HepG2 (cell line): ENCODE measurements at regions not wholly inside any gene's neighbourhood (a gene's known extent, or its start where the extent isn't known, plus 50 kb on each side); places are given as distances from the start of the nearest gene placed in this dataset.

ENCODE experiments used
- ATAC-seq: fragments of 200-7000 bp; cut with Tn5 transposase; 3 replicates; pipeline ENCODE4 v1.9.1; 2020; ENCODE audit warnings: mild to moderate bottlenecking, moderate library complexity
- BruUV-seq: library from RNA; stranded (reverse); fragments of 400-500 nt; replicated peaks from 2 replicates; lab custom pipeline; 2021; lab: Mats Ljungman, UMichigan
- CTCF ChIA-PET: fragments of 300-600 bp; formaldehyde crosslinking; extraction: SDS; loops from one replicate; lab custom pipeline; 2021; ENCODE audit warnings: low total read pairs, inconsistent platforms, low intra/inter-chr PET ratio; lab: Yijun Ruan, JAX
- POLR2A ChIA-PET: fragments of 350-600 bp; sonication (Branson Sonifier 250); formaldehyde crosslinking; loops from one replicate; lab custom pipeline; 2020; ENCODE audit warnings: antibody characterized with exemption, inconsistent platforms; lab: Yijun Ruan, JAX
- DNase-seq: peaks from one replicate; pipeline ENCODE4 v3.0.0-alpha.2; 2015; ENCODE audit warnings: low spot score
- FAIRE-seq: peaks from 3 replicates; lab custom pipeline; 2011; peaks lifted over from hg19 to GRCh38; lab: Jason Lieb, UNC
- H2AFZ ChIP-seq: one replicate; pipeline ENCODE4 v1.6.1; 2011; ENCODE audit warnings: low read length, inconsistent platforms
- H3K27ac ChIP-seq: fragments of 300-600 bp; 3 replicates; pipeline ENCODE4 v1.8.0; 2011; ENCODE audit warnings: mixed run types, mild to moderate bottlenecking, mixed read lengths, low read length, inconsistent platforms; ENCODE audit not compliant: insufficient read depth; ENCODE audit errors: extremely low read length
- H3K27me3 ChIP-seq, 2 experiments: fragments of 200-600 bp in 1 of 2; 2 replicates in 1 of 2; 3 replicates in 1 of 2; pipeline versions ENCODE4 v1.6.0 to v1.8.0; 2011; ENCODE audit warnings: low read length in 2 of 2, mild to moderate bottlenecking in 2 of 2, moderate library complexity in 2 of 2, inconsistent platforms in 1 of 2; ENCODE audit not compliant: insufficient read depth in 2 of 2, control insufficient read depth in 1 of 2
- H3K36me3 ChIP-seq, 2 experiments: fragments of 200-600 bp in 1 of 2; replicated peaks in 1 of 2; 2 replicates in 1 of 2; 3 replicates in 1 of 2; pipeline versions ENCODE4 v1.5.1 to v1.8.0; 2011; ENCODE audit warnings: low read length in 2 of 2, inconsistent platforms in 1 of 2; ENCODE audit not compliant: insufficient read depth in 2 of 2, control insufficient read depth in 1 of 2
- H3K4me1 ChIP-seq: 2 replicates; pipeline ENCODE4 v1.5.1; 2012; ENCODE audit warnings: low read length, inconsistent platforms; ENCODE audit not compliant: insufficient read depth
- H3K4me2 ChIP-seq: 2 replicates; pipeline ENCODE4 v1.6.0; 2011; ENCODE audit warnings: low read depth, low read length, inconsistent platforms
- H3K4me3 ChIP-seq, 3 experiments: fragments of 200-600 bp in 1 of 3; sonication (generic), shearing (Covaris generic) in 1 of 3; replicated peaks in 1 of 3; 2 replicates each; pipeline ENCODE4 v1.5.1; 2011 to 2016; ENCODE audit warnings: low read length in 3 of 3, inconsistent platforms in 2 of 3, low read depth in 2 of 3, mild to moderate bottlenecking in 2 of 3, control low read depth in 1 of 3, mixed read lengths in 1 of 3; ENCODE audit not compliant: insufficient read depth in 1 of 3
- H3K79me2 ChIP-seq: one replicate; pipeline ENCODE4 v1.6.1; 2011; ENCODE audit warnings: low read length, inconsistent platforms; ENCODE audit not compliant: insufficient read depth
- H3K9ac ChIP-seq: 2 replicates; pipeline ENCODE4 v1.6.0; 2011; ENCODE audit warnings: mild to moderate bottlenecking, low read depth, low read length, inconsistent platforms; ENCODE audit not compliant: insufficient read depth
- H3K9me3 ChIP-seq: 2 replicates; pipeline ENCODE4 v1.5.1; 2012; ENCODE audit warnings: mild to moderate bottlenecking, low read length
- H4K20me1 ChIP-seq: 2 replicates; pipeline ENCODE4 v1.6.0; 2011; ENCODE audit warnings: inconsistent platforms, mild to moderate bottlenecking, low read length, moderate library complexity; ENCODE audit not compliant: insufficient read depth
- HCFC1 ChIP-seq: fragments of 150-350 bp; IDR thresholded peaks from 2 replicates; pipeline ENCODE4 v1.6.1; 2014; ENCODE audit warnings: low read depth, low read length
- NR2F6 ChIP-seq, 2 experiments: IDR thresholded peaks; 2 replicates each; pipeline ENCODE4 v1.6.1; 2016; ENCODE audit warnings: antibody characterized with exemption in 1 of 2, mild to moderate bottlenecking in 1 of 2
- RAD21 ChIP-seq: fragments of 450-650 bp; formaldehyde crosslinking; IDR thresholded peaks from 2 replicates; pipeline ENCODE4 v1.5.0; 2020; ENCODE audit warnings: mild to moderate bottlenecking
- RXRA ChIP-seq: sonication (generic); formaldehyde crosslinking; IDR thresholded peaks from 2 replicates; pipeline ENCODE4 v1.5.1; 2020; ENCODE audit warnings: missing genetic modification reagents
- ZFAT ChIP-seq: sonication (generic); formaldehyde crosslinking; conservative IDR thresholded peaks from 2 replicates; pipeline ENCODE4 v1.8.1; 2023; ENCODE audit warnings: missing genetic modification reagents, inconsistent platforms
- ZNF136 ChIP-seq: sonication (generic); formaldehyde crosslinking; IDR thresholded peaks from 2 replicates; pipeline ENCODE4 v1.8.1; 2022; ENCODE audit warnings: low read depth, mild to moderate bottlenecking, moderate library complexity, missing genetic modification reagents
- ZNF619 ChIP-seq: sonication (generic); formaldehyde crosslinking; IDR thresholded peaks from 2 replicates; pipeline ENCODE4 v1.4.0; 2020; ENCODE audit warnings: mild to moderate bottlenecking, missing genetic modification reagents
- ZNF629 ChIP-seq: sonication (generic); formaldehyde crosslinking; conservative IDR thresholded peaks from 2 replicates; pipeline ENCODE4 v1.5.0; 2020; ENCODE audit warnings: missing genetic modification reagents
- ZNF724P ChIP-seq: sonication (generic); formaldehyde crosslinking; IDR thresholded peaks from 2 replicates; pipeline ENCODE4 v1.8.0; 2022; ENCODE audit warnings: missing genetic modification reagents, borderline replicate concordance
- ZNF761 ChIP-seq: sonication (generic); formaldehyde crosslinking; conservative IDR thresholded peaks from 2 replicates; pipeline ENCODE4 v1.4.0; 2020; ENCODE audit warnings: mild to moderate bottlenecking, missing genetic modification reagents
- ZNF83 ChIP-seq: sonication (generic); formaldehyde crosslinking; IDR thresholded peaks from 2 replicates; pipeline ENCODE4 v1.4.0; 2020; ENCODE audit warnings: missing genetic modification reagents, mild to moderate bottlenecking, borderline replicate concordance
- WGBS: methylation state at CpG from one replicate; pipeline ENCODE4 v1.1.6; 2017; ENCODE audit warnings: low lambda C conversion rate; 5-methylcytosine and 5-hydroxymethylcytosine counted together
- in situ Hi-C: cut with HindIII; loops from 2 replicates; pipeline ENCODE4 v1.10.0; 2017; ENCODE audit warnings: low pct_unique_long_range_greater_than_20kb; ENCODE audit not compliant: extremely low pct_ligation_motif_present
- intact Hi-C: fragments of 100-400 bp; cut with micrococcal nuclease; formaldehyde crosslinking; loops from one replicate; pipeline ENCODE4 v1.10.0; 2022; ENCODE audit not compliant: unreplicated experiment
- TF ChIP-seq, protein P1 (sequence below): IDR thresholded peaks from 2 replicates; pipeline ENCODE4 v1.6.1; 2016; ENCODE audit warnings: missing biosample characterization, missing genetic modification reagents, low read depth
- TF ChIP-seq, protein P2 (sequence below): IDR thresholded peaks from 2 replicates; pipeline ENCODE4 v1.6.1; 2012; ENCODE audit warnings: inconsistent platforms
- TF ChIP-seq, protein P3 (sequence below): sonication (generic); formaldehyde crosslinking; IDR thresholded peaks from 2 replicates; pipeline ENCODE4 v1.4.0; 2020; ENCODE audit warnings: missing genetic modification reagents
- TF ChIP-seq, protein P4 (sequence below): sonication (generic); formaldehyde crosslinking; IDR thresholded peaks from 2 replicates; pipeline ENCODE4 v1.4.0; 2020; ENCODE audit warnings: missing genetic modification reagents; ENCODE audit errors: not compliant biosample characterization
- TF ChIP-seq, protein P5 (sequence below): sonication (generic); IDR thresholded peaks from 2 replicates; pipeline ENCODE4 v1.6.1; 2016; ENCODE audit warnings: low read depth, borderline replicate concordance
- TF ChIP-seq, protein P6 (sequence below): sonication (generic); formaldehyde crosslinking; IDR thresholded peaks from 2 replicates; pipeline ENCODE4 v1.5.1; 2020; ENCODE audit warnings: missing genetic modification reagents, mild to moderate bottlenecking, borderline replicate concordance

DNA sequence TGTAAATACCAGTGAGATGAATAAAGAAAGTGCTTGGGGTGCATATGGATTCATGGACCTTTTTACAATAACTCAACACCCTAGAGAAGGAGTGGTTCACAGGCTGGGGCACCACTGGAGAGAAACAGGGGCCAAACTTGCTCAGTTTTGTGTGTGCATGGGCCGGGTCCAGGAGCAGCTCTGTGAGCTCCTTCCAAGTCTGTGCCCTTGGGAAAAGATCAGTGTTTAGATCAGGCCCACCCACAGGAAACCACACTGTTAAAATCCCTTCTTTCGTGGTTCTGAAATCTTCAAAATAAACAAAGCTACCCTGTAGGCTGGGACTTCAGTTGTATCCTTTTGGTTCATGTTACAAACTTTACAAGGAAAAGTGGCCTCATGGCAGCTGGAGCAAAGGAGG lies 156.1 kb upstream of the TMEM260 start:
- H3K36me3 ChIP-seq, result no peaks in the 10 kb centered on the region
- in situ Hi-C loops (no loop called here), intact Hi-C loops (no loop called here)
- no peaks in the 10 kb centered on the region for H3K9me3 ChIP-seq
- H3K4me2 ChIP-seq, result no peak overlapping the region
- no peak overlapping the region for H3K9ac ChIP-seq
- no peaks in the 10 kb centered on the region for H3K79me2 ChIP-seq
- no TSS peak for BruUV-seq
- H4K20me1 ChIP-seq, result no peaks in the 10 kb centered on the region
- DNase-seq (no peak), ATAC-seq (no peak), FAIRE-seq (no peak)
- no peaks in the 10 kb centered on the region for H3K4me1 ChIP-seq
- no peaks in the 10 kb centered on the region; a peak in 1 of 5 replicates for H3K27me3 ChIP-seq
- ChIA-PET CTCF (no interaction called here), POLR2A (no interaction called here)
- H2AFZ ChIP-seq, result no peak overlapping the region
- no peak overlapping the region for H3K27ac ChIP-seq
- WGBS, result 0% methylated on average over 2 of the region's 2 CpGs
- no peak overlapping the region for H3K4me3 ChIP-seq
- TF ChIP-seq RXRA (CRISPR knock-in tag) (no peak), ZNF761 (CRISPR knock-in tag) (no peak), ZNF724P (CRISPR knock-in tag) (no peak), HCFC1 (no peak), ZNF619 (CRISPR knock-in tag) (no peak), ZNF136 (no peak), RAD21 (CRISPR knock-in tag) (no peak), NR2F6 (IDR thresholded peaks at IDR 0.05) (no peak), NR2F6 (CRISPR knock-in tag; IDR thresholded peaks at IDR 0.05) (no peak), ZNF83 (no peak), ZFAT (CRISPR knock-in tag) (no peak), ZNF629 (no peak)
- TF ChIP-seq, protein P1, sequence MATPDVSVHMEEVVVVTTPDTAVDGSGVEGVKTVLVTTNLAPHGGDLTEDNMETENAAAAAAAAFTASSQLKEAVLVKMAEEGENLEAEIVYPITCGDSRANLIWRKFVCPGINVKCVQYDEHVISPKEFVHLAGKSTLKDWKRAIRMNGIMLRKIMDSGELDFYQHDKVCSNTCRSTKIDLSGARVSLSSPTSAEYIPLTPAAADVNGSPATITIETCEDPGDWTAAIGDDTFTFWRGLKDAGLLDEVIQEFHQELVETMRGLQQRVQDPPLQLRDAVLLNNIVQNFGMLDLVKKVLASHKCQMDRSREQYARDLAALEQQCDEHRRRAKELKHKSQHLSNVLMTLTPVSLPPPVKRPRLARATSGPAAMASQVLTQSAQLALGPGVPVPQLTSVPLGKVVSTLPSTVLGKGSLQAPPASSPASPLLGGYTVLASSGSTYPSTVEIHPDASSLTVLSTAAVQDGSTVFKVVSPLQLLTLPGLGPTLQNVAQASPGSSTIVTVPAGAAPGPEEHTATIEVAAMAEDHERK, result no peak
- TF ChIP-seq, protein P2, sequence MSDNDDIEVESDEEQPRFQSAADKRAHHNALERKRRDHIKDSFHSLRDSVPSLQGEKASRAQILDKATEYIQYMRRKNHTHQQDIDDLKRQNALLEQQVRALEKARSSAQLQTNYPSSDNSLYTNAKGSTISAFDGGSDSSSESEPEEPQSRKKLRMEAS, result no peak
- TF ChIP-seq, protein P3, sequence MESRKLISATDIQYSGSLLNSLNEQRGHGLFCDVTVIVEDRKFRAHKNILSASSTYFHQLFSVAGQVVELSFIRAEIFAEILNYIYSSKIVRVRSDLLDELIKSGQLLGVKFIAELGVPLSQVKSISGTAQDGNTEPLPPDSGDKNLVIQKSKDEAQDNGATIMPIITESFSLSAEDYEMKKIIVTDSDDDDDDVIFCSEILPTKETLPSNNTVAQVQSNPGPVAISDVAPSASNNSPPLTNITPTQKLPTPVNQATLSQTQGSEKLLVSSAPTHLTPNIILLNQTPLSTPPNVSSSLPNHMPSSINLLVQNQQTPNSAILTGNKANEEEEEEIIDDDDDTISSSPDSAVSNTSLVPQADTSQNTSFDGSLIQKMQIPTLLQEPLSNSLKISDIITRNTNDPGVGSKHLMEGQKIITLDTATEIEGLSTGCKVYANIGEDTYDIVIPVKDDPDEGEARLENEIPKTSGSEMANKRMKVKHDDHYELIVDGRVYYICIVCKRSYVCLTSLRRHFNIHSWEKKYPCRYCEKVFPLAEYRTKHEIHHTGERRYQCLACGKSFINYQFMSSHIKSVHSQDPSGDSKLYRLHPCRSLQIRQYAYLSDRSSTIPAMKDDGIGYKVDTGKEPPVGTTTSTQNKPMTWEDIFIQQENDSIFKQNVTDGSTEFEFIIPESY, result no peak
- TF ChIP-seq, protein P4, sequence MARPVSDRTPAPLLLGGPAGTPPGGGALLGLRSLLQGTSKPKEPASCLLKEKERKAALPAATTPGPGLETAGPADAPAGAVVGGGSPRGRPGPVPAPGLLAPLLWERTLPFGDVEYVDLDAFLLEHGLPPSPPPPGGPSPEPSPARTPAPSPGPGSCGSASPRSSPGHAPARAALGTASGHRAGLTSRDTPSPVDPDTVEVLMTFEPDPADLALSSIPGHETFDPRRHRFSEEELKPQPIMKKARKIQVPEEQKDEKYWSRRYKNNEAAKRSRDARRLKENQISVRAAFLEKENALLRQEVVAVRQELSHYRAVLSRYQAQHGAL, result no peak
- TF ChIP-seq, protein P5, sequence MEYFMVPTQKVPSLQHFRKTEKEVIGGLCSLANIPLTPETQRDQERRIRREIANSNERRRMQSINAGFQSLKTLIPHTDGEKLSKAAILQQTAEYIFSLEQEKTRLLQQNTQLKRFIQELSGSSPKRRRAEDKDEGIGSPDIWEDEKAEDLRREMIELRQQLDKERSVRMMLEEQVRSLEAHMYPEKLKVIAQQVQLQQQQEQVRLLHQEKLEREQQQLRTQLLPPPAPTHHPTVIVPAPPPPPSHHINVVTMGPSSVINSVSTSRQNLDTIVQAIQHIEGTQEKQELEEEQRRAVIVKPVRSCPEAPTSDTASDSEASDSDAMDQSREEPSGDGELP, result no peak
- TF ChIP-seq, protein P6, sequence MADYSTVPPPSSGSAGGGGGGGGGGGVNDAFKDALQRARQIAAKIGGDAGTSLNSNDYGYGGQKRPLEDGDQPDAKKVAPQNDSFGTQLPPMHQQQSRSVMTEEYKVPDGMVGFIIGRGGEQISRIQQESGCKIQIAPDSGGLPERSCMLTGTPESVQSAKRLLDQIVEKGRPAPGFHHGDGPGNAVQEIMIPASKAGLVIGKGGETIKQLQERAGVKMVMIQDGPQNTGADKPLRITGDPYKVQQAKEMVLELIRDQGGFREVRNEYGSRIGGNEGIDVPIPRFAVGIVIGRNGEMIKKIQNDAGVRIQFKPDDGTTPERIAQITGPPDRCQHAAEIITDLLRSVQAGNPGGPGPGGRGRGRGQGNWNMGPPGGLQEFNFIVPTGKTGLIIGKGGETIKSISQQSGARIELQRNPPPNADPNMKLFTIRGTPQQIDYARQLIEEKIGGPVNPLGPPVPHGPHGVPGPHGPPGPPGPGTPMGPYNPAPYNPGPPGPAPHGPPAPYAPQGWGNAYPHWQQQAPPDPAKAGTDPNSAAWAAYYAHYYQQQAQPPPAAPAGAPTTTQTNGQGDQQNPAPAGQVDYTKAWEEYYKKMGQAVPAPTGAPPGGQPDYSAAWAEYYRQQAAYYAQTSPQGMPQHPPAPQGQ (CRISPR knock-in tag), result no peak
- TF ChIP-seq, all 625 proteins: peak for 0
